T-helper 2 cell (primary cell): ENCODE measurements at regions not wholly inside any gene's neighbourhood (a gene's known extent, or its start where the extent isn't known, plus 50 kb on each side); places are given as distances from the start of the nearest gene placed in this dataset.
A peak's percentile ranks its signal among the peaks of the same experiment; 100 is the strongest.

Experiments
- DNase-seq, 5 experiments: peaks; one replicate each; pipeline versions ENCODE4 v3.0.0 to v3.0.0-alpha.2; 2012 to 2022

DNA sequence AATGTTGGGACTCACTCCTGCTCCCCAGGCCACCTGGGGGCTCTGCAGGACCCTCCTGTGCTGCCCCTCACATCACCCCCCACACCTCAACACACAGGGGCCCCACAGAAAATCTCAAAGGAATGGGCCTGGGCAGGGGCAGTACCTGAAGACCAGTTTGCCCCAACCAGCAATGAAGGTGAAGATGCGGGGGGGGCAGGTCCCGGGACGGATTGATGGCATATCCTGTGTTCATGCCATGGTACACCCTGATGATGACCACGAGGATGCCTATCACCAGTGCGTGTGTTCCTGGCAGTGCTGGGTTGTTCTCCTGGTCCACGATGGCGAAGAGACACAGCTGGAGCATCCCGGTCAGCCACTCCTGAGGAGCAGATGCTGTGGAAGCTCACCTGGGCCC lies 663.0 kb downstream of the FOXD4L5 start:
- peak in 1 of 5 experiments; percentile 1 for DNase-seq
